Hematopoietic multipotent progenitor cell treated with erythropoietin and hydrocortisone succinate and interleukin-3 and kit ligand, for 4 days (in vitro differentiated cells): ENCODE measurements at regions not wholly inside any gene's neighbourhood (a gene's known extent, or its start where the extent isn't known, plus 50 kb on each side); places are given as distances from the start of the nearest gene placed in this dataset.

Source experiments
- DNase-seq: peaks from one replicate; pipeline ENCODE4 v3.0.0-alpha.2; 2015

- DNase-seq = no peak
Measured at GRCh38 chr4:27187786-27188185, 327.1 kb downstream of the STIM2 start.

DNA sequence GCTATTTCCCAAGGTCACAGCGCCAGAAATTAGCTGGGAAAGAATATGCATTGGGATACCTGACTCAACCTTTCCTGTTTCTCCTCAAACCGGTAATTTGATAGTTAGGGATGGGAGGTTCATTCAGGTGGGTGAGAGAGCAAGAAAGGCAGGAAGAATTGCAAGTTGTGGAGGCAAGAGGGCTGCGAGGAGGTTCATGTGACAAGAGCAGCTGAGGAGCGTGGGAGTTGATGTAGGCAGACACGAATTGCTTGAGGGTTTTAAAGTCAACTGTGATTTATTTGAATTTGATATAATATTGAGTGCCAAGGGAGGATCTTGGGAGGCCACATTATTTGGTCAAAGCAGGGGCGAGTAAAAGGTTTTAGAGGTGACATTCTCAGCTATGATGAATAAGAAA lies 329.0 kb downstream of the STIM2 start:
- DNase-seq = no peak

GRCh38 chr4:27191592-27191991 lies 331.0 kb downstream of the STIM2 start:
- no peak for DNase-seq

DNA sequence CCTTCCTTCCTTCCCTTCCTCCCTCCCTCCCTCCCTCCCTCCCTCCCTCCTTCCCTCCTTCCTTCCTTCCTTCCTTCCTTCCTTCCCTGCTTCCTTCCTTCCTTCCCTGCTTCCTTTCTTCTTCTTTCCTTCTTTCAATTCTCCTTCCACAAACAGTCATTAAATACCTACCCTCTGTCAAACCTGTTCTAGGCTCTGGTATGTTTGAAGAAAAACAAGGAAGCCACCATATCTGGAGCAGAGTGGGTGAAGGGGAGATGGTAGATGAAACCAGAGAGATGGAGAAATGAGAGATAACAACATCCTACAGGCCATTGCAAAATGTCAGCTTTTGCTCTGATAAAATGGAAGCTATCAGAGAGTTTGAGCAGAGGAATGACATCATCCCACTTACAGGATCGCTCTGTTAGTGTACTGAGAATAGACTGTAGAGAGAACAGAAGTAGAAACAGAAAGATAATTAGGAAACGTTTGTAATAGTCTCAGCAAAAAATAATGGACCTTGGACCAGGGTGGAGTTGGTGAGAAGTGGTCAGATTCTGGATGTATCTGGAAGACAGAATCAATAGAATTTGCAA lies 334.0 kb downstream of the STIM2 start:
- DNase-seq = no peak

DNA sequence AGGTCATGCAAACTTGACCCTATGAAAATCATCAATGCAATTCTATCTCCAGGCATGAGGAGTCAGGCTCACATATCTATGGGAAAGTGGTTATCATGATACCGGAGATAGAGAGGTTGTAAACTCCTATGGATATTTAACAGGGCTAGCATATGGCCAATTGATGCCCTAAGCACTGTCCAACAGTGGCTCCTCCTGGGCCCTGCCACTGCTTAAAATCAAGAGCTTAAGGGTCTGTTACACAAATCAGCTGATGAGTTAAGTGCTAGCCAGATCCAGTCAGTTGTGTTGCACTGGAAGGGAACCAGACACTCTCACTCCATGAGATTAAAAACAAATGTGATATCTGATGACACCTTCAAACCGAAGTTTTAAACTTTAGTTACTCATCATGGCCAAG lies 337.6 kb downstream of the STIM2 start:
- DNase-seq = no peak

- no peak for DNase-seq
Measured at GRCh38 chr4:27198971-27199370, 338.3 kb downstream of the STIM2 start.

- DNase-seq = no peak
Measured at GRCh38 chr4:27206009-27206408, 345.4 kb downstream of the STIM2 start.

DNA sequence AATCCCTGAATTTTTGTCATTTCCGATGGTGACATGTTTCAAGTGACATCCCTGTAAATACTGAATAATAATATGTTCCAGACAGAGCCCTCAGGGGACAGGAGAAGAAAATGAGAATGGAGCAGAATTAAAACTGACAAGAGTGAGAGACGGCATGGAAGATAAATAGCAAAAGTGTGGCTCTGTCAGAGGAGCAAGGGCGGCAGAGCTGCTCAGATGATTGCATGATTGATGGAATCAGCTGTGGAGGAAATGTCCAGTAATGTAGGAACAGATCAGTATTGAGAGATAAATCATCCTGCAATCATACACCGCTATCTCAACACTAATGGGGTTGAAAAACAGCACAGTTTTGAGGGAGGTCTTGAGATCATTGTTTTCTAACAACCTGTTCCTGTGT lies 350.3 kb downstream of the STIM2 start:
- DNase-seq = no peak

DNA sequence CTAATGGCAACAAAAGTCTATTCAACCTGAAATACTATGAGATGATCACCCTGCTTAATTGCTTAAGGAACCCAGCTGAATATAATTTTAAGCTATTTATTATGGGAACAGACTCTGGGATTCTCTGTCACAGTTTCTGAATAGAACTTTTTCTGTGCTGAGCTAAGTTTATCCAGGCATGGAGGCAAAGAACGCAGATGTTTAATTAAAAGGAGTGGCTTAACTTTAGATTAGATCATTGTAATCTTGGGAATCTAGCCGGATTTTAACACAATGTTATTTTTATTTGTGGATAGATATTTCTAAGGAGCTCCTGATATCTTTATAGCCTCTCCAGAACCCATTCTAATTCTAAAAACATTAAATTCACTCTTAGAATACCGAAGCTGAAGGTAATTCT lies 353.4 kb downstream of the STIM2 start:
- DNase-seq = no peak

- DNase-seq = no peak
Measured at GRCh38 chr4:27215220-27215826, 354.7 kb downstream of the STIM2 start.

DNA sequence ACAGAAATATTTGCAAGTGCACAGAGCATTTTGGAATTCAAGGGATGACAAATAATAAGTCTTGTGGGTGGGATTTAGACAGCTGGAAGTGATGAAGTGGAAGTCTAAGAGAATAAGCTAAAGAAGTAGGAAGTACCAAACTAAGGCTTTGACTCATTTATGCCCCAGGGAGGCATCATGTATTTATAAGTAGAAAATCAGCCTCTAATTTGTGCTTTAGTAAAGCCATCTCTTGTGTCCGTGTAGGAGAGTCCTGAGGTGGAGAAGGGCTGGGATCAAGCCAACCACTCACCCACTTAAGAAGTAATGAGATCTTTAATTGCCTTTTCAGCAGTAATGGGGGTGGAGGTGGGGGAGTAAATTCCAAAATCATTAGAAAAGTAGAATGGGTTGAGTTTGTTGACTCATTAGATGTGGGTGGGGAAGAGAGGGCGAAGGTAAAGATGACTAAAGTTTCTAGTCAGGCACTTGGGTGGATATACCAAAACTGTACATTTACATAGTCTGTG lies 356.7 kb downstream of the STIM2 start:
- no peak for DNase-seq

GRCh38 chr4:27218013-27218412 lies 357.4 kb downstream of the STIM2 start:
- no peak for DNase-seq

- no peak for DNase-seq
Measured at GRCh38 chr4:27223326-27223725, 362.7 kb downstream of the STIM2 start.

GRCh38 chr4:27233531-27233930 lies 372.9 kb downstream of the STIM2 start:
- no peak for DNase-seq

DNA sequence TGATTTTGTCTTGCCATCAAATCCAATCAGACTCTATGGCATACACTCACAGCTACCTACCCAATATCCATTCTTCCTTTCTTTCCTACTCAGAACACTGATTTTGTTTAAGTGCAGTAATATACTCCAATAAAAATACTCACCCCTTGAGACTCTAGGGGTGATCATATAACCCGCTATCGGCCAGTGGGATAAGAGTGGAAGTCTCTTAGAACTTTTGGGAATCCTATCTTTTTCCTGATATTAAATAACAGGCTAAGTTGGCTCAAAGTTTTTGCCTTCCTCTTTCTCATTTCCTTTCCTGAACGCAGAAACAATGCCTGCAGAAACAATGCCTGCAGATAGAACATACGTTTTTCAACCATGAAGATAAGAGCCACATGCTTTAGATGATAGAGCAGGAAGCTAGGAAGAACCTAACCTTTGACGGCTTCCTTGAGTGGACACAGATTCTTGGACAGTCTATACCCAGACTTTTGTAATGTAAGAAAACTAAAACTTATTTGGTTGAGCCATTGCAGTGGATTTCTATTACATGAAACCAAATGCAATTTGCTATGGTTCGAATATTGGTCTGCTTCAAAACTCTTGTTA lies 373.8 kb downstream of the STIM2 start:
- DNase-seq = no peak

GRCh38 chr4:27239641-27240040 lies 379.0 kb downstream of the STIM2 start:
- DNase-seq = no peak

DNA sequence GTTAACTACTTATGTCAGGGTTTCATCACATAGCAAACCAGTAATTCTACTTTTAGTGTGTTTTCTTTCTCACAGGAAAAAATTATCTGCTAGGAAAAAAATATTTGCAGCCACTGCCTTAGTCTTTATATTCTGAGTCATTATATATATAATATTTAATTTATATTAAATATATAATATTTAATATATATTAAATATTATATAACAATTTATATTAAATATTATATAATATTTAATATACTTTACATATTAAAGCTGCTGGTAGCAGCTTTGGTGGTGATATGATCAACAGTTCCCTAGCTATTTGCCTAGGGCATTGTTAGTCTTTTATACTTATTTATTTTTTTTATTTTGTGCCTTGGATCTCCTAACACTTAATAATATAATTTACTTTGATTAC lies 381.6 kb downstream of the STIM2 start:
- no peak for DNase-seq

GRCh38 chr4:27245216-27245615 lies 384.6 kb downstream of the STIM2 start:
- DNase-seq = no peak

- DNase-seq = no peak
Measured at GRCh38 chr4:27248829-27249228, 388.2 kb downstream of the STIM2 start.

- DNase-seq = no peak
Measured at GRCh38 chr4:27251771-27252170, 391.1 kb downstream of the STIM2 start.

DNA sequence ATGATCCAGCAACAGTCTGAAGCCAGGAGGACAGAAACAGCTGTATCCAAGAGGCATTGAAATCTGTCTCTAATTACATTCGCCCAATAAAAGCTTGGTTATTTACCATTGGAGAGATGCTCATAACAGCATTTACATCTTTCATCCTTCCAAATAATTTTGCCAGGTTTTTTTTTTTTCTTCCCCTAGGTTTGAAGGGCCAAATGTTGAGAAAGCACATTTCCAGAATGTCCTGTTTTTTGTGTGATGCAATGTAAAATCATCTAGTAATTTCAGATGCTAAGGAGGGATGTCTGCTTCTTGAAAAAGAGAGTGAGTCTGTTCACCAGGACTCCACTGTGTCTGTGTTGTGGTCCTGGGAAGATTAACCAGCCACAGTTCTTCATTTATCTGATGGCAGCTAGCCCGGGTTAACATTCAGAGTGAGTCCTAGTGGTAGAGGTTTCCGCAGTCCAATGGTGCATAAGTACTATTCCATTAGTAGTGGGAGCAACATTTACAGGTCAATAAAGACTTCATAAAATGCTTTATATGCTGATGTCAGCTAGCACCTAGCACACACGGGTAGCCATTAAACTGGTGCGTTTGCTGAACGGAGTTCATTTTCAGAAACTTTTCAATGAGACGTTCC lies 406.8 kb downstream of the STIM2 start:
- DNase-seq = no peak

- no peak for DNase-seq
Measured at GRCh38 chr4:27267970-27268355, 407.3 kb downstream of the STIM2 start.

GRCh38 chr4:27270435-27270834 lies 409.8 kb downstream of the STIM2 start:
- DNase-seq = no peak

DNA sequence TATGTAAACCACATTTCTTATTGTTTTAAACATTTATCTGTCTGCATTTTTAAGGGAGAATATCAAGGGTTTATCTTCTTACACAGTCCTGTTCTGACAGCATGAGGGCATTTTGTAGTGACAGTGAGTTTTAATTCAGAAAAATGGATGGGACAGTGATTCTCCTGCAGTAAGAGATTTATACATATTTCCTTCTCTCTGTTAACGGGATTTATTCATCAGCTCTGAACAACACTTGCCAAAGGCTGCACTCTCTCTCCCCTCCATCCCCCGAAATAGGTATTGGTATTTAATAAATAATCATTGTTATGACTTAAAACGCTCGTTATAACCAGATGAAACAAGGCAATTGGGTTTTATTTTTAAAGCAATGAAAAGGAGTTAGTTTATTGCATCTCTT lies 410.9 kb downstream of the STIM2 start:
- no peak for DNase-seq
